PC-3 (cell line): ENCODE measurements at regions not wholly inside any gene's neighbourhood (a gene's known extent, or its start where the extent isn't known, plus 50 kb on each side); places are given as distances from the start of the nearest gene placed in this dataset.

Experiments
- ATAC-seq: fragments of 200-7000 bp; cut with Tn5 transposase; 2 replicates; pipeline ENCODE4 v1.9.1; 2020; ENCODE audit warnings: mild to moderate bottlenecking, moderate library complexity
- BruUV-seq: library from RNA; stranded (reverse); fragments of 400-500 nt; replicated peaks from 2 replicates; lab custom pipeline; 2021; lab: Mats Ljungman, UMichigan
- CTCF ChIA-PET: fragments of 300-600 bp; sonication (Branson Sonifier 250); formaldehyde crosslinking; loops from one replicate; lab custom pipeline; 2022; ENCODE audit warnings: antibody characterized with exemption; lab: Charles Lee
- POLR2A ChIA-PET: fragments of 300-600 bp; sonication (Branson Sonifier 250); formaldehyde crosslinking; loops from one replicate; lab custom pipeline; 2022; ENCODE audit warnings: antibody characterized with exemption; ENCODE audit not compliant: unreplicated experiment; lab: Charles Lee
- DNase-seq: peaks from one replicate; pipeline ENCODE4 v3.0.0-alpha.2; 2015
- H2AFZ ChIP-seq: fragments of 300-600 bp; sonication (generic); 2 replicates; pipeline ENCODE4 v1.6.0; 2016; ENCODE audit warnings: antibody characterized with exemption, low read length
- H3F3A ChIP-seq: fragments of 300-600 bp; sonication (generic); one replicate; pipeline ENCODE4 v1.6.0; 2017; ENCODE audit warnings: antibody characterized with exemption, low read length, control low read depth, mild to moderate bottlenecking; ENCODE audit not compliant: unreplicated experiment
- H3K27ac ChIP-seq: fragments of 300-600 bp; sonication (generic); 2 replicates; pipeline ENCODE4 v1.5.1; 2016; ENCODE audit warnings: mild to moderate bottlenecking, low read length
- H3K27me3 ChIP-seq: fragments of 300-600 bp; sonication (generic); 2 replicates; pipeline ENCODE4 v1.6.1; 2016; ENCODE audit warnings: low read length, mixed read lengths
- H3K36me3 ChIP-seq: fragments of 300-600 bp; sonication (generic); 2 replicates; pipeline ENCODE4 v1.6.1; 2016; ENCODE audit warnings: low read depth, mixed run types, low read length, mixed read lengths
- H3K4me1 ChIP-seq: fragments of 300-600 bp; sonication (generic); 2 replicates; pipeline ENCODE4 v1.5.1; 2016; ENCODE audit warnings: low read length; ENCODE audit not compliant: insufficient read depth
- H3K4me2 ChIP-seq: fragments of 300-600 bp; sonication (generic); 2 replicates; pipeline ENCODE4 v1.6.0; 2016; ENCODE audit warnings: low read length
- H3K4me3 ChIP-seq: fragments of 300-600 bp; sonication (generic); 2 replicates; pipeline ENCODE4 v1.5.1; 2016; ENCODE audit warnings: mild to moderate bottlenecking, low read length, mixed read lengths
- H3K79me2 ChIP-seq: fragments of 300-600 bp; sonication (generic); 2 replicates; pipeline ENCODE4 v1.6.1; 2017; ENCODE audit warnings: low read length, mixed read lengths
- H3K9ac ChIP-seq: fragments of 300-600 bp; sonication (generic); 2 replicates; pipeline ENCODE4 v1.6.0; 2016; ENCODE audit warnings: mild to moderate bottlenecking, low read length
- H3K9me2 ChIP-seq: fragments of 300-600 bp; sonication (generic); replicated peaks from 2 replicates; pipeline ENCODE4 v1.6.1; 2016; ENCODE audit warnings: mixed run types, low read length, mixed read lengths
- H3K9me3 ChIP-seq: fragments of 300-600 bp; sonication (generic); 2 replicates; pipeline ENCODE4 v1.6.1; 2016; ENCODE audit warnings: low read length, mixed read lengths
- H4K20me1 ChIP-seq: fragments of 300-600 bp; sonication (generic); 2 replicates; pipeline ENCODE4 v1.6.1; 2016; ENCODE audit warnings: low read length, mixed read lengths
- CTCF ChIP-seq: fragments of 300-600 bp; sonication (generic); conservative IDR thresholded peaks from 2 replicates; pipeline ENCODE4 v1.5.1; 2017; ENCODE audit warnings: antibody characterized with exemption, low read depth, mild to moderate bottlenecking, low read length
- EZH2 ChIP-seq: fragments of 300-600 bp; sonication (generic); IDR thresholded peaks from one replicate; pipeline ENCODE4 v1.6.1; 2017; ENCODE audit warnings: antibody characterized with exemption, mild to moderate bottlenecking, low read length; ENCODE audit not compliant: unreplicated experiment
- EZH2phosphoT487 ChIP-seq: fragments of 300-600 bp; sonication (generic); IDR thresholded peaks from 2 replicates; pipeline ENCODE4 v1.6.1; 2018; ENCODE audit warnings: mild to moderate bottlenecking, antibody characterized with exemption, low read length, borderline replicate concordance
- intact Hi-C: fragments of 100-400 bp; cut with micrococcal nuclease; formaldehyde crosslinking; loops from 2 replicates; pipeline ENCODE4 v1.9.0; 2023

GRCh38 chr1:217968085-217968484 lies 317.0 kb upstream of the RRP15 start:
- Histone ChIP-seq H3K4me3 (no peak overlapping the region), H4K20me1 (no peaks in the 10 kb centered on the region), H3K27ac (no peak overlapping the region), H3K36me3 (no peaks in the 10 kb centered on the region), H3K9me2 (peaks cover 4% of the 10 kb centered on the region; the same call in 1 of the 2 replicates), H3K9ac (no peak overlapping the region), H2AFZ (no peak overlapping the region), H3F3A (no peaks in the 10 kb centered on the region), H3K27me3 (no peaks in the 10 kb centered on the region), H3K9me3 (peaks cover 9% of the 10 kb centered on the region; the same call in 1 of the 2 replicates), H3K4me2 (no peak overlapping the region), H3K79me2 (no peaks in the 10 kb centered on the region), H3K4me1 (no peaks in the 10 kb centered on the region)
- CTCF ChIA-PET: no interaction called here
- intact Hi-C loops: no loop called here
- POLR2A ChIA-PET: no interaction called here
- ATAC-seq (no peak), DNase-seq (no peak)
- BruUV-seq: no TSS peak
- no peak for TF ChIP-seq CTCF
- no peak for TF ChIP-seq EZH2phosphoT487
- no peak for TF ChIP-seq EZH2

GRCh38 chr1:217969428-217969827 lies 315.7 kb upstream of the RRP15 start:
- CTCF ChIA-PET: no interaction called here
- H3K9me3 ChIP-seq: peaks cover 9% of the 10 kb centered on the region; the same call in 1 of the 2 replicates
- no peak for TF ChIP-seq EZH2phosphoT487
- H3K9me2 ChIP-seq: peaks cover 4% of the 10 kb centered on the region; the same call in 1 of the 2 replicates
- no peak overlapping the region for H3K4me3 ChIP-seq
- no TSS peak for BruUV-seq
- no peak for DNase-seq
- H3K79me2 ChIP-seq: no peaks in the 10 kb centered on the region
- H3K36me3 ChIP-seq: no peaks in the 10 kb centered on the region
- no peak overlapping the region for H3K9ac ChIP-seq
- H3K27me3 ChIP-seq: no peaks in the 10 kb centered on the region
- no peak overlapping the region for H2AFZ ChIP-seq
- H3K4me1 ChIP-seq: no peaks in the 10 kb centered on the region
- H3F3A ChIP-seq: no peaks in the 10 kb centered on the region
- H4K20me1 ChIP-seq: no peaks in the 10 kb centered on the region
- intact Hi-C loops: no loop called here
- no peak overlapping the region for H3K27ac ChIP-seq
- no peak for ATAC-seq
- H3K4me2 ChIP-seq: no peak overlapping the region
- POLR2A ChIA-PET: interaction anchor here (0.6 kb wide), 1 partner anchor 232 kb away, joined by 3 read pairs; no protein-coding TSS in a partner anchor

GRCh38 chr1:217977943-217978342 lies 307.1 kb upstream of the RRP15 start:
- CTCF ChIA-PET: no interaction called here
- intact Hi-C loops: no loop called here

More at GRCh38 chr1:217977943-217978342, 307.1 kb upstream of the RRP15 start:
- no peaks in the 10 kb centered on the region for H3K4me1 ChIP-seq
- H3K9ac ChIP-seq: no peak overlapping the region
- no peak overlapping the region for H3K4me3 ChIP-seq
- TF ChIP-seq CTCF (no peak), EZH2 (no peak), EZH2phosphoT487 (no peak)
- H3F3A ChIP-seq: no peaks in the 10 kb centered on the region
- H3K4me2 ChIP-seq: no peak overlapping the region
- H4K20me1 ChIP-seq: no peaks in the 10 kb centered on the region
- no peaks in the 10 kb centered on the region for H3K79me2 ChIP-seq
- BruUV-seq: no TSS peak
- H3K36me3 ChIP-seq: no peaks in the 10 kb centered on the region
- no peak for ATAC-seq
- H2AFZ ChIP-seq: no peak overlapping the region
- H3K27me3 ChIP-seq: no peaks in the 10 kb centered on the region
- peaks cover 3% of the 10 kb centered on the region; the same call in 1 of the 2 replicates for H3K9me2 ChIP-seq
- no peaks in the 10 kb centered on the region for H3K9me3 ChIP-seq
- POLR2A ChIA-PET: no interaction called here
- H3K27ac ChIP-seq: no peak overlapping the region
- DNase-seq: no peak
